HCT116 (cell line): ENCODE measurements at regions not wholly inside any gene's neighbourhood (a gene's known extent, or its start where the extent isn't known, plus 50 kb on each side); places are given as distances from the start of the nearest gene placed in this dataset.

Experiments
- ATAC-seq: fragments of 200-7000 bp; cut with Tn5 transposase; 2 replicates; pipeline ENCODE4 v1.9.1; 2020; ENCODE audit warnings: mild to moderate bottlenecking, moderate library complexity
- BruUV-seq: library from RNA; stranded (reverse); fragments of 400-500 nt; replicated peaks from 2 replicates; lab custom pipeline; 2021; lab: Mats Ljungman, UMichigan
- CTCF ChIA-PET: fragments of 300-600 bp; sonication (Branson Sonifier 250); formaldehyde crosslinking; loops from one replicate; lab custom pipeline; 2021; ENCODE audit warnings: antibody characterized with exemption; lab: Charles Lee
- POLR2A ChIA-PET: fragments of 300-600, 350-600 bp; sonication (Branson Sonifier 250); formaldehyde crosslinking; loops from one replicate; lab custom pipeline; 2021; ENCODE audit warnings: antibody characterized with exemption; lab: Charles Lee
- RAD21 ChIA-PET, 2 experiments: fragments of 300-600 bp; sonication (Branson Sonifier 250); formaldehyde crosslinking; loops; one replicate each; lab custom pipeline; 2023; ENCODE audit warnings: low total read pairs in 2 of 2; ENCODE audit not compliant: uncharacterized antibody in 2 of 2, unreplicated experiment in 2 of 2, low non-redundant PET in 1 of 2; lab: Charles Lee
- DNase-seq: peaks from one replicate; pipeline ENCODE4 v3.0.0-alpha.2; 2010; ENCODE audit warnings: low read depth, low spot score
- H2AFZ ChIP-seq: fragments of 200-600 bp; shearing (Covaris generic), sonication (generic); 2 replicates; pipeline ENCODE4 v1.6.1; 2017; ENCODE audit warnings: low read depth, mixed run types, mixed read lengths, antibody characterized with exemption, low read length; ENCODE audit not compliant: poor library complexity, severe bottlenecking
- H3K27ac ChIP-seq: 2 replicates; pipeline ENCODE4 v1.5.1; 2012; ENCODE audit warnings: low read depth, low read length
- H3K27me3 ChIP-seq: fragments of 200-600 bp; sonication (generic); 2 replicates; pipeline ENCODE4 v1.6.1; 2016; ENCODE audit warnings: mixed run types, low read length, mixed read lengths; ENCODE audit not compliant: insufficient read depth
- H3K36me3 ChIP-seq, 2 experiments: fragments of 200-500 bp in 1 of 2; fragments of 200-600 bp in 1 of 2; sonication (Bioruptor generic) in 1 of 2; sonication (generic) in 1 of 2; 2 replicates each; pipeline versions ENCODE4 v1.5.1 to v1.6.1; 2014 to 2016; ENCODE audit warnings: low read length in 2 of 2, inconsistent platforms in 1 of 2, mixed read lengths in 1 of 2, mixed run types in 1 of 2; ENCODE audit not compliant: insufficient read depth in 2 of 2, control insufficient read depth in 1 of 2
- H3K4me1 ChIP-seq, 2 experiments: fragments of 200-600 bp in 1 of 2; sonication (generic) in 1 of 2; 2 replicates each; pipeline versions ENCODE4 v1.5.1 to v1.6.1; 2012 to 2017; ENCODE audit warnings: low read length in 2 of 2, inconsistent platforms in 1 of 2, mild to moderate bottlenecking in 1 of 2, mixed read lengths in 1 of 2, mixed run types in 1 of 2, moderate library complexity in 1 of 2; ENCODE audit not compliant: insufficient read depth in 2 of 2, control insufficient read depth in 1 of 2
- H3K4me2 ChIP-seq: fragments of 200-600 bp; sonication (generic); 2 replicates; pipeline ENCODE4 v1.6.1; 2017; ENCODE audit warnings: mixed run types, low read length, mixed read lengths
- H3K4me3 ChIP-seq, 2 experiments: fragments of 200-600 bp in 1 of 2; sonication (generic) in 1 of 2; replicated peaks in 1 of 2; 2 replicates each; pipeline ENCODE4 v1.5.1; 2011 to 2016; ENCODE audit warnings: low read length in 2 of 2, control low read depth in 1 of 2, low read depth in 1 of 2, mild to moderate bottlenecking in 1 of 2, mixed read lengths in 1 of 2, mixed run types in 1 of 2
- H3K79me2 ChIP-seq: fragments of 200-600 bp; sonication (generic); 2 replicates; pipeline ENCODE4 v1.6.1; 2017; ENCODE audit warnings: mild to moderate bottlenecking, mixed run types, low read length, moderate library complexity, mixed read lengths; ENCODE audit not compliant: insufficient read depth
- H3K9ac ChIP-seq: fragments of 200-600 bp; sonication (generic); 2 replicates; pipeline ENCODE4 v1.6.1; 2016; ENCODE audit warnings: low read length, mixed read lengths
- H3K9me2 ChIP-seq: fragments of 200-600 bp; sonication (generic), shearing (Covaris generic); 2 replicates; pipeline ENCODE4 v1.6.1; 2017; ENCODE audit warnings: mixed run types, mild to moderate bottlenecking, moderate library complexity; ENCODE audit not compliant: insufficient read depth
- H3K9me3 ChIP-seq, 2 experiments: fragments of 200-500 bp in 1 of 2; fragments of 200-600 bp in 1 of 2; sonication (Bioruptor generic) in 1 of 2; sonication (generic) in 1 of 2; 2 replicates each; pipeline ENCODE4 v1.6.1; 2014 to 2017; ENCODE audit warnings: low read length in 2 of 2, mixed read lengths in 2 of 2, inconsistent platforms in 1 of 2, low read depth in 1 of 2, mild to moderate bottlenecking in 1 of 2, mixed run types in 1 of 2, moderate library complexity in 1 of 2; ENCODE audit not compliant: control insufficient read depth in 1 of 2, insufficient read depth in 1 of 2
- H4K20me1 ChIP-seq: fragments of 200-600 bp; sonication (generic), shearing (Covaris generic); 2 replicates; pipeline ENCODE4 v1.6.1; 2017; ENCODE audit warnings: mixed run types, mild to moderate bottlenecking, moderate library complexity; ENCODE audit not compliant: insufficient read depth
- ATF3 ChIP-seq: IDR thresholded peaks from 2 replicates; pipeline ENCODE4 v1.6.1; 2012
- CBX3 ChIP-seq: IDR thresholded peaks from 2 replicates; pipeline ENCODE4 v1.6.1; 2012; ENCODE audit warnings: low read depth
- CEBPB ChIP-seq: IDR thresholded peaks from 2 replicates; pipeline ENCODE4 v1.6.1; 2012; ENCODE audit warnings: low read depth
- MAX ChIP-seq: IDR thresholded peaks from 2 replicates; pipeline ENCODE4 v1.6.1; 2012
- REST ChIP-seq: IDR thresholded peaks from 2 replicates; pipeline ENCODE4 v1.6.1; 2012; ENCODE audit warnings: low read depth
- SIN3A ChIP-seq: IDR thresholded peaks from 2 replicates; pipeline ENCODE4 v1.6.1; 2012; ENCODE audit warnings: low read depth
- SP1 ChIP-seq: IDR thresholded peaks from 2 replicates; pipeline ENCODE4 v1.6.1; 2012; ENCODE audit warnings: low read depth
- SRF ChIP-seq: IDR thresholded peaks from 2 replicates; pipeline ENCODE4 v1.6.1; 2012; ENCODE audit warnings: low read depth
- YY1 ChIP-seq: IDR thresholded peaks from 2 replicates; pipeline ENCODE4 v1.6.1; 2011; ENCODE audit warnings: low read length, low read depth, moderate library complexity, mild to moderate bottlenecking; ENCODE audit not compliant: insufficient replicate concordance; ENCODE audit errors: extremely low read depth
- intact Hi-C: fragments of 100-400 bp; cut with micrococcal nuclease; formaldehyde crosslinking; loops from 2 replicates; pipeline ENCODE4 v1.10.0; 2022

GRCh38 chr4:108227923-108228322 lies 59.2 kb upstream of the LEF1 start:
- Histone ChIP-seq H3K9ac (no peak overlapping the region), H3K36me3 (no peaks in the 10 kb centered on the region), H3K9me3 (no peaks in the 10 kb centered on the region), H3K4me2 (no peak overlapping the region), H3K27ac (no peak overlapping the region), H3K9me2 (no peaks in the 10 kb centered on the region), H3K4me3 (no peak overlapping the region), H3K79me2 (no peaks in the 10 kb centered on the region), H2AFZ (no peak overlapping the region), H3K27me3 (no peaks in the 10 kb centered on the region), H3K4me1 (no peaks in the 10 kb centered on the region; a peak in 1 of 4 replicates), H4K20me1 (no peaks in the 10 kb centered on the region)
- POLR2A ChIA-PET = no interaction called here
- TF ChIP-seq ATF3 (no peak), CBX3 (no peak), CEBPB (no peak), SP1 (no peak), MAX (no peak), REST (no peak), SIN3A (no peak), YY1 (no peak), SRF (no peak)
- CTCF ChIA-PET = no interaction called here
- BruUV-seq = no TSS peak
- DNase-seq = no peak
- ATAC-seq = no peak
- RAD21 ChIA-PET = no interaction called here
- intact Hi-C loops = no loop called here
